CD14-positive monocyte (primary cell): ENCODE measurements at regions not wholly inside any gene's neighbourhood (a gene's known extent, or its start where the extent isn't known, plus 50 kb on each side); places are given as distances from the start of the nearest gene placed in this dataset.

Experiments
- DNase-seq, 3 donors: peaks; one replicate each; pipeline ENCODE4 v3.0.0-alpha.2; 2011 to 2022
- H2AFZ ChIP-seq: 2 replicates; pipeline ENCODE4 v1.6.0; 2012; ENCODE audit warnings: mild to moderate bottlenecking, low read depth, low read length, inconsistent platforms; ENCODE audit not compliant: insufficient read depth, poor library complexity, severe bottlenecking
- H3K27ac ChIP-seq, 2 donors: 1 replicate in 1 of 2; 2 replicates in 1 of 2; pipeline ENCODE4 v1.5.1; 2012 to 2013; ENCODE audit warnings: low read length in 2 of 2, control low read depth in 1 of 2, inconsistent platforms in 1 of 2, low read depth in 1 of 2, mild to moderate bottlenecking in 1 of 2
- H3K27me3 ChIP-seq, 2 donors: one replicate each; pipeline versions ENCODE4 v1.6.0 to v1.6.1; 2011 to 2013; ENCODE audit warnings: low read length in 2 of 2; ENCODE audit not compliant: control insufficient read depth in 2 of 2, insufficient read depth in 2 of 2
- H3K36me3 ChIP-seq, 2 donors: replicated peaks in 1 of 2; 1 replicate in 1 of 2; 2 replicates in 1 of 2; pipeline versions ENCODE4 v1.5.1 to v1.6.1; 2012 to 2013; ENCODE audit warnings: low read length in 2 of 2, control low read depth in 1 of 2, inconsistent platforms in 1 of 2, mild to moderate bottlenecking in 1 of 2; ENCODE audit not compliant: insufficient read depth in 2 of 2, control insufficient read depth in 1 of 2
- H3K4me1 ChIP-seq, 2 donors: 1 replicate in 1 of 2; 2 replicates in 1 of 2; pipeline versions ENCODE4 v1.5.1 to v1.6.1; 2012 to 2013; ENCODE audit warnings: low read length in 2 of 2, control low read depth in 1 of 2, inconsistent platforms in 1 of 2, mild to moderate bottlenecking in 1 of 2, moderate library complexity in 1 of 2; ENCODE audit not compliant: insufficient read depth in 2 of 2, control insufficient read depth in 1 of 2
- H3K4me2 ChIP-seq: replicated peaks from 2 replicates; pipeline ENCODE3; 2012; ENCODE audit warnings: low read length, moderate library complexity, mild to moderate bottlenecking; ENCODE audit not compliant: poor library complexity, severe bottlenecking; ENCODE audit errors: extremely low read depth
- H3K4me3 ChIP-seq, 3 experiments: fragments of 200-600 bp in 1 of 3; sonication (generic) in 1 of 3; replicated peaks in 1 of 3; 1 replicate in 2 of 3; 2 replicates in 1 of 3; pipeline ENCODE4 v1.5.1; 2011 to 2013; ENCODE audit warnings: low read length in 3 of 3, mild to moderate bottlenecking in 3 of 3, control low read depth in 2 of 3, low read depth in 2 of 3, inconsistent platforms in 1 of 3, moderate library complexity in 1 of 3
- H3K79me2 ChIP-seq: 2 replicates; pipeline ENCODE4 v1.6.0; 2012; ENCODE audit warnings: mild to moderate bottlenecking, control low read depth, inconsistent platforms, low read length, moderate library complexity; ENCODE audit not compliant: insufficient read depth
- H3K9ac ChIP-seq: 2 replicates; pipeline ENCODE4 v1.6.0; 2017; ENCODE audit warnings: low read length, mild to moderate bottlenecking; ENCODE audit not compliant: insufficient read depth, poor library complexity, severe bottlenecking
- H3K9me3 ChIP-seq, 2 donors: replicated peaks in 1 of 2; 1 replicate in 1 of 2; 2 replicates in 1 of 2; pipeline versions ENCODE4 v1.5.1 to v1.6.1; 2012 to 2013; ENCODE audit warnings: low read length in 2 of 2, control low read depth in 1 of 2; ENCODE audit not compliant: control insufficient read depth in 1 of 2, insufficient read depth in 1 of 2
- H4K20me1 ChIP-seq: 2 replicates; pipeline ENCODE4 v1.6.0; 2012; ENCODE audit warnings: mild to moderate bottlenecking, low read length, control low read depth, moderate library complexity; ENCODE audit not compliant: insufficient read depth
- H3K27ac Mint-ChIP-seq, 7 donors: one replicate each; pipeline ENCODE4 v1.8.0; 2020; ENCODE audit warnings: mild to moderate bottlenecking in 7 of 7, mixed read lengths in 7 of 7, moderate library complexity in 6 of 7, inconsistent platforms in 2 of 7
- H3K27me3 Mint-ChIP-seq, 3 donors: one replicate each; pipeline ENCODE4 v1.8.0; 2021 to 2022; ENCODE audit warnings: low read depth in 3 of 3, mild to moderate bottlenecking in 3 of 3, mixed read lengths in 3 of 3, moderate library complexity in 3 of 3, inconsistent platforms in 1 of 3
- H3K36me3 Mint-ChIP-seq, 2 donors: one replicate each; pipeline ENCODE4 v1.8.0; 2020; ENCODE audit warnings: mixed read lengths in 2 of 2, inconsistent platforms in 1 of 2, mild to moderate bottlenecking in 1 of 2
- H3K4me1 Mint-ChIP-seq: one replicate; pipeline ENCODE4 v1.8.0; 2020; ENCODE audit warnings: mild to moderate bottlenecking, mixed read lengths
- H3K4me3 Mint-ChIP-seq, 2 donors: one replicate each; pipeline ENCODE4 v1.8.0; 2020; ENCODE audit warnings: mild to moderate bottlenecking in 2 of 2, mixed read lengths in 2 of 2, moderate library complexity in 1 of 2
- H3K9me3 Mint-ChIP-seq, 7 donors: one replicate each; pipeline ENCODE4 v1.8.0; 2020 to 2022; ENCODE audit warnings: mixed read lengths in 7 of 7, mild to moderate bottlenecking in 6 of 7, moderate library complexity in 6 of 7, inconsistent platforms in 2 of 7
- WGBS: methylation state at CpG from one replicate; pipeline ENCODE4 v1.1.5; 2013; ENCODE audit warnings: missing lambda C conversion rate; ENCODE audit not compliant: insufficient coverage; 5-methylcytosine and 5-hydroxymethylcytosine counted together
- intact Hi-C, 2 donors: fragments of 100-400 bp; cut with micrococcal nuclease; formaldehyde crosslinking; loops; one replicate each; pipeline versions ENCODE4 v1.15.0 to v1.15.1; 2023
- TF ChIP-seq, protein P1 (sequence below): fragments of 200-600 bp; IDR thresholded peaks from one replicate; pipeline ENCODE4 v1.8.0; 2022; ENCODE audit warnings: antibody characterized with exemption, mild to moderate bottlenecking

DNA sequence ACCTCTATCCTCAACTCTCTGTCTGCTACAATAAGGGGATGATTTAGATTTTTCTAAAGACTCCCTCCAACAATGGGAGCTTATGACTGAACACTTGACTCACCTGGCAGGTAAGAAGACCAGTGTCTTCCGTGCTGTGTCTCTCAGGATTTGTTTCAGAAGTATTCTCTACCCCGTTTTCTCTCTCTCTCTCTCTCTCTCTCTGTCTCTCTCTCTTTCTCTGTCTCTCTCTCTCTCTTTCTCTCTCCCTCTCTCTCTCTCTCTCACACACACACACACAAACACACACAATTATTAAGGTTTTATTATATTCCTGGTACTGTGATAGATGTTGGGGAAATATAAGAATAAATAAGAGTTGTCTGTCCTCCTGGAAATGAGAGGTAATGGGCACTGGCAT, 263.9 kb downstream of the TOX3 start:
- no peak overlapping the region for H3K27ac ChIP-seq
- Mint-ChIP-seq H3K9me3 (peaks cover 0 to 5% (median 2%) of the 10 kb centered on the region in 7 donors), H3K4me1 (no peaks in the 10 kb centered on the region), H3K4me3 (no peak overlapping the region), H3K27me3 (peaks cover 0 to 3% (median 0%) of the 10 kb centered on the region in 3 donors), H3K36me3 (no peaks in the 10 kb centered on the region), H3K27ac (no peak overlapping the region)
- intact Hi-C loops: no loop called here
- WGBS: 71% methylated on average over 1 of the region's 2 CpGs
- no peaks in the 10 kb centered on the region for H4K20me1 ChIP-seq
- no peak overlapping the region for H3K4me2 ChIP-seq
- H3K27me3 ChIP-seq: no peaks in the 10 kb centered on the region
- DNase-seq: no peak
- H3K79me2 ChIP-seq: no peaks in the 10 kb centered on the region
- no peak overlapping the region for H3K9ac ChIP-seq
- H3K9me3 ChIP-seq: no peaks in the 10 kb centered on the region
- H2AFZ ChIP-seq: no peak overlapping the region
- no peaks in the 10 kb centered on the region for H3K4me1 ChIP-seq
- TF ChIP-seq, protein P1, sequence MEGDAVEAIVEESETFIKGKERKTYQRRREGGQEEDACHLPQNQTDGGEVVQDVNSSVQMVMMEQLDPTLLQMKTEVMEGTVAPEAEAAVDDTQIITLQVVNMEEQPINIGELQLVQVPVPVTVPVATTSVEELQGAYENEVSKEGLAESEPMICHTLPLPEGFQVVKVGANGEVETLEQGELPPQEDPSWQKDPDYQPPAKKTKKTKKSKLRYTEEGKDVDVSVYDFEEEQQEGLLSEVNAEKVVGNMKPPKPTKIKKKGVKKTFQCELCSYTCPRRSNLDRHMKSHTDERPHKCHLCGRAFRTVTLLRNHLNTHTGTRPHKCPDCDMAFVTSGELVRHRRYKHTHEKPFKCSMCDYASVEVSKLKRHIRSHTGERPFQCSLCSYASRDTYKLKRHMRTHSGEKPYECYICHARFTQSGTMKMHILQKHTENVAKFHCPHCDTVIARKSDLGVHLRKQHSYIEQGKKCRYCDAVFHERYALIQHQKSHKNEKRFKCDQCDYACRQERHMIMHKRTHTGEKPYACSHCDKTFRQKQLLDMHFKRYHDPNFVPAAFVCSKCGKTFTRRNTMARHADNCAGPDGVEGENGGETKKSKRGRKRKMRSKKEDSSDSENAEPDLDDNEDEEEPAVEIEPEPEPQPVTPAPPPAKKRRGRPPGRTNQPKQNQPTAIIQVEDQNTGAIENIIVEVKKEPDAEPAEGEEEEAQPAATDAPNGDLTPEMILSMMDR: no peak
- H3K36me3 ChIP-seq: no peaks in the 10 kb centered on the region
- H3K4me3 ChIP-seq: no peak overlapping the region

DNA sequence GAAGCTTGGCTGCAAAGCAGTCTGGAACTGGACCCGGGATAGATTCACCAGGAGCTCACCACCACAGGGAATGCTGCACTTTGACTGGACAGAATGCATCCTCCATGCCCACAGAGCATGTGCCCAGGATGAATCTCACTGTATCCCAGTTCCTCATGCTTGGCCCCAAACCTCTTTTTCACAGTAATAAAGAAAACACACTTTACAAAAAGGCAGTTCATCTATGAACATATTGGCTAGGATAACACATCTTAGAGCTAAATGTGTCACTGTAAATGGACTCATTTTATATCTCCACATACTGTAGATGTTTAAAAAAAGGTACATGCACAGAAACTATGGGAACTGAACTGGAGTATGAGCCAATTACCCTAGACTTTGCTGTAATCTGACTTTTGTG, 266.9 kb downstream of the TOX3 start:
- no peaks in the 10 kb centered on the region for H3K27me3 ChIP-seq
- TF ChIP-seq, protein P1: no peak
- DNase-seq: no peak
- WGBS: 82% methylated on average over 1 of the region's 1 CpG
- no peak overlapping the region for H3K4me2 ChIP-seq
- Mint-ChIP-seq H3K27ac (no peak overlapping the region), H3K4me1 (no peaks in the 10 kb centered on the region), H3K4me3 (no peak overlapping the region), H3K27me3 (peaks cover 0 to 3% (median 0%) of the 10 kb centered on the region in 3 donors), H3K9me3 (peaks cover 0 to 3% (median 1%) of the 10 kb centered on the region in 7 donors), H3K36me3 (no peaks in the 10 kb centered on the region)
- H3K4me1 ChIP-seq: no peaks in the 10 kb centered on the region
- no peak overlapping the region for H3K27ac ChIP-seq
- intact Hi-C loops: no loop called here
- H4K20me1 ChIP-seq: no peaks in the 10 kb centered on the region
- H3K4me3 ChIP-seq: no peak overlapping the region
- H3K36me3 ChIP-seq: no peaks in the 10 kb centered on the region
- H2AFZ ChIP-seq: no peak overlapping the region
- no peaks in the 10 kb centered on the region for H3K79me2 ChIP-seq
- no peaks in the 10 kb centered on the region for H3K9me3 ChIP-seq
- no peak overlapping the region for H3K9ac ChIP-seq
